ENCODE measurements at regions not wholly inside any gene's neighbourhood (a gene's known extent, or its start where the extent isn't known, plus 50 kb on each side); places are given as distances from the start of the nearest gene placed in this dataset.
"Not testable (repeated sequence)": the region's sequence is repeated elsewhere in the genome, so short reads cannot be mapped to it uniquely, and the experiment has no call there.

DNA sequence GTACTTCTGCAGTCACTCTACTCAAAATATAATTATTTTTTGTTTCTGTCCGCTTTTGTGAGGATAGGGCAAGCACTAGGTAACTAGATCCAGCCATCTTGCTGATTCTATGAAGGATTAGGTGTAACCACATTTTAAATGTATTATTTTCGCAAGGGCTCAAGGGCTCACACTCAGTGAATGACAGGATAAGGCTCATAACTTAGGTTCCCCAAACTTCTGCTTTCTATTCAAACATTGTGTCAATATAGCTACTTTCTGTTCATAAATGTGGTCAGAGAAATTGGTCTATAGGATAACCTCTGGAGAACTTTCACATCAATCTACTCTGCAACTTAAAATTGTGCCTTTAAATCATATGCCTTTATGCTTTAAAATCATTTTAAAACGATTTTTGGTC lies 1141.2 kb downstream of the SORCS1 start:
- no peak overlapping the region for H3K4me3 ChIP-seq (ENCODE audit: low read depth, low read length)
- no peaks in the 10 kb centered on the region for H3K36me3 ChIP-seq (ENCODE audit: control insufficient read depth, insufficient read depth, low read length)
- TF ChIP-seq, protein P1, sequence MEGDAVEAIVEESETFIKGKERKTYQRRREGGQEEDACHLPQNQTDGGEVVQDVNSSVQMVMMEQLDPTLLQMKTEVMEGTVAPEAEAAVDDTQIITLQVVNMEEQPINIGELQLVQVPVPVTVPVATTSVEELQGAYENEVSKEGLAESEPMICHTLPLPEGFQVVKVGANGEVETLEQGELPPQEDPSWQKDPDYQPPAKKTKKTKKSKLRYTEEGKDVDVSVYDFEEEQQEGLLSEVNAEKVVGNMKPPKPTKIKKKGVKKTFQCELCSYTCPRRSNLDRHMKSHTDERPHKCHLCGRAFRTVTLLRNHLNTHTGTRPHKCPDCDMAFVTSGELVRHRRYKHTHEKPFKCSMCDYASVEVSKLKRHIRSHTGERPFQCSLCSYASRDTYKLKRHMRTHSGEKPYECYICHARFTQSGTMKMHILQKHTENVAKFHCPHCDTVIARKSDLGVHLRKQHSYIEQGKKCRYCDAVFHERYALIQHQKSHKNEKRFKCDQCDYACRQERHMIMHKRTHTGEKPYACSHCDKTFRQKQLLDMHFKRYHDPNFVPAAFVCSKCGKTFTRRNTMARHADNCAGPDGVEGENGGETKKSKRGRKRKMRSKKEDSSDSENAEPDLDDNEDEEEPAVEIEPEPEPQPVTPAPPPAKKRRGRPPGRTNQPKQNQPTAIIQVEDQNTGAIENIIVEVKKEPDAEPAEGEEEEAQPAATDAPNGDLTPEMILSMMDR (IDR thresholded peaks at IDR 0.05; ENCODE audit: insufficient read depth, low read length, poor library complexity, severe bottlenecking): no peak
- no peak for DNase-seq (ENCODE audit: low read depth)
- H3K27me3 ChIP-seq (ENCODE audit: control insufficient read depth, insufficient read depth, low read length): no peaks in the 10 kb centered on the region

- not testable (repeated sequence) for DNase-seq (ENCODE audit: low read depth); H3K27me3 ChIP-seq (ENCODE audit: control insufficient read depth, insufficient read depth, low read length); H3K4me3 ChIP-seq (ENCODE audit: low read depth, low read length); H3K36me3 ChIP-seq (ENCODE audit: control insufficient read depth, insufficient read depth, low read length)
These were observed 1144.9 kb downstream of the SORCS1 start for GRCh38 chr10:106019559-106019958.

GRCh38 chr10:106015369-106016199 lies 1148.9 kb downstream of the SORCS1 start:
- not testable (repeated sequence) for H3K4me3 ChIP-seq (ENCODE audit: low read depth, low read length); H3K27me3 ChIP-seq (ENCODE audit: control insufficient read depth, insufficient read depth, low read length); DNase-seq (ENCODE audit: low read depth); H3K36me3 ChIP-seq (ENCODE audit: control insufficient read depth, insufficient read depth, low read length)

DNA sequence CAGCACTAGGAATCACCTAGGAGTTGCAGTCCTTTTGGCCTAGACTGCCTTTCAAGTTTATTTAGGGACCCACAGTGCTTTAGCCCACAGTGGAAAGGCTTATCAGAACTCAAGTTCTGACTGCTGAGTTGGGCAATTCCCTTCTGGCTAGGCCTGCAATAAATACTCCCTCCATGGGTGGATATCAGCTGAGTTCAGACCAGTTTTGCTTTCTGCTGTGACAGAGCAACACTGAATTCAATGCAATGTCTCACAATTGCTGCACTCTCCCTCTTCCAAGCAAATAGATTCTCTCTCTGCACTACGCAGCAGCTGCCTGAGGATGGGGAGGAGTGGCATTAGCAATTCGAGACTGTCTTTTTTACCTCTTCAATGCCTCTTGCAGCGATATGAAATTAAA lies 1153.3 kb downstream of the SORCS1 start:
- H3K27me3 ChIP-seq (ENCODE audit: control insufficient read depth, insufficient read depth, low read length): no peaks in the 10 kb centered on the region
- H3K36me3 ChIP-seq (ENCODE audit: control insufficient read depth, insufficient read depth, low read length): no peaks in the 10 kb centered on the region
- DNase-seq (ENCODE audit: low read depth): no peak
- no peak overlapping the region for H3K4me3 ChIP-seq (ENCODE audit: low read depth, low read length)
- TF ChIP-seq, protein P1 (IDR thresholded peaks at IDR 0.05; ENCODE audit: insufficient read depth, low read length, poor library complexity, severe bottlenecking): no peak

GRCh38 chr10:106000721-106001120 lies 1163.8 kb downstream of the SORCS1 start:
- no peak for DNase-seq (ENCODE audit: low read depth)
- Histone ChIP-seq H3K27me3 (ENCODE audit: control insufficient read depth, insufficient read depth, low read length) (no peaks in the 10 kb centered on the region), H3K4me3 (ENCODE audit: low read depth, low read length) (no peak overlapping the region), H3K36me3 (ENCODE audit: control insufficient read depth, insufficient read depth, low read length) (no peaks in the 10 kb centered on the region)
- TF ChIP-seq, protein P1 (IDR thresholded peaks at IDR 0.05; ENCODE audit: insufficient read depth, low read length, poor library complexity, severe bottlenecking): no peak

GRCh38 chr10:105993609-105994008 lies 1170.9 kb downstream of the SORCS1 start:
- DNase-seq (ENCODE audit: low read depth): no peak
- Histone ChIP-seq H3K27me3 (ENCODE audit: control insufficient read depth, insufficient read depth, low read length) (no peaks in the 10 kb centered on the region), H3K4me3 (ENCODE audit: low read depth, low read length) (no peak overlapping the region), H3K36me3 (ENCODE audit: control insufficient read depth, insufficient read depth, low read length) (no peaks in the 10 kb centered on the region)
- TF ChIP-seq, protein P1 (IDR thresholded peaks at IDR 0.05; ENCODE audit: insufficient read depth, low read length, poor library complexity, severe bottlenecking): no peak

DNA sequence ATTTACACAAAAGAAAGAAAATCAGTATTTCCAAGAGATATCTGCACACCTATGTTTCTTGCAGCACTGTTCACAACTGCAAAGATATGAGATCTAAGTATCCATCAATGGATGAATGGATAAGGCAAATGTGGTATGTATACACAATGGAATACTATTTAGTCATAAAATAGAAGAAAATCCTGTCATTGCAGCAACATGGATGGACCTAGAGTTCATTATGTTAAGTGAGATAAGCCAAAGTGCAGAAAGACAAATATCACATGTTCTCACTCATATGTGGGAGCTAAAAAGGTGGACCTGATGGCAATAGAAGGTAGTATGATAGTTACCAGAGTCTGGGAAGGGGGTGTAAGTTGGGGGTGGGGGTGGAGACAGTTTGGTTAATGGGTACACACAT lies 1171.6 kb downstream of the SORCS1 start:
- DNase-seq (ENCODE audit: low read depth): no peak
- TF ChIP-seq, protein P1 (IDR thresholded peaks at IDR 0.05; ENCODE audit: insufficient read depth, low read length, poor library complexity, severe bottlenecking): no peak
- Histone ChIP-seq H3K27me3 (ENCODE audit: control insufficient read depth, insufficient read depth, low read length) (no peaks in the 10 kb centered on the region), H3K4me3 (ENCODE audit: low read depth, low read length) (no peak overlapping the region), H3K36me3 (ENCODE audit: control insufficient read depth, insufficient read depth, low read length) (no peaks in the 10 kb centered on the region)
